ENCODE measurements at regions not wholly inside any gene's neighbourhood (a gene's known extent, or its start where the extent isn't known, plus 50 kb on each side); places are given as distances from the start of the nearest gene placed in this dataset.

- POLR2A ChIA-PET: no interaction called here
- Histone ChIP-seq H3K79me2 (ENCODE audit: control insufficient read depth, insufficient read depth, low read length) (no peaks in the 10 kb centered on the region), H3K9me3 (replicated peaks; ENCODE audit: control insufficient read depth, insufficient read depth, low read length) (no peaks in the 10 kb centered on the region), H3K27me3 (replicated peaks in 1 of 2; ENCODE audit: control insufficient read depth in 2 of 2, insufficient read depth in 2 of 2, low read length in 1 of 2) (no peaks in the 10 kb centered on the region), H4K20me1 (ENCODE audit: control insufficient read depth, insufficient read depth) (no peaks in the 10 kb centered on the region), H3K36me3 (ENCODE audit: control insufficient read depth in 2 of 2, insufficient read depth in 2 of 2, low read length in 1 of 2) (no peaks in the 10 kb centered on the region), H3K4me3 (no peak overlapping the region), H3K4me2 (ENCODE audit: control insufficient read depth, insufficient read depth) (no peak overlapping the region), H3K4me1 (ENCODE audit: control insufficient read depth, insufficient read depth, low read length) (no peaks in the 10 kb centered on the region), H2AFZ (ENCODE audit: control insufficient read depth, low read depth, low read length) (no peak overlapping the region), H3K27ac (ENCODE audit: control insufficient read depth, insufficient read depth) (no peak overlapping the region), H3K9ac (ENCODE audit: control insufficient read depth, insufficient read depth, low read length) (no peak overlapping the region)
- BruUV-seq (replicated peaks): no TSS peak
- SMC1A ChIA-PET (ENCODE audit: uncharacterized antibody, unreplicated experiment): no interaction called here
- CTCF ChIA-PET: no interaction called here
- no peak for TF ChIP-seq NFIC (IDR thresholded peaks at IDR 0.05; ENCODE audit: low read depth, low read length)
- TF ChIP-seq ZNF592 (IDR thresholded peaks at IDR 0.05): no peak
- TF ChIP-seq HDAC6 (IDR thresholded peaks at IDR 0.05; ENCODE audit: unreplicated experiment): no peak
- TF ChIP-seq TARDBP (IDR thresholded peaks at IDR 0.05; ENCODE audit: borderline replicate concordance): no peak
- no peak for TF ChIP-seq NBN (IDR thresholded peaks at IDR 0.05)
- TF ChIP-seq BACH1 (IDR thresholded peaks at IDR 0.05; ENCODE audit: borderline replicate concordance): no peak
- TF ChIP-seq SREBF2 (IDR thresholded peaks at IDR 0.05; ENCODE audit: low read length): no peak
- TF ChIP-seq USF2 (IDR thresholded peaks at IDR 0.05; ENCODE audit: borderline replicate concordance, low read depth, low read length): no peak
- TF ChIP-seq PKNOX1 (IDR thresholded peaks at IDR 0.05): no peak
- no peak for TF ChIP-seq NR2F1 (conservative IDR thresholded peaks at IDR 0.05)
- TF ChIP-seq MLLT1 (IDR thresholded peaks at IDR 0.05): no peak
- no peak for TF ChIP-seq IKZF1 (conservative IDR thresholded peaks at IDR 0.05)
- intact Hi-C loops (cut with micrococcal nuclease; ENCODE audit: unreplicated experiment): no loop called here
- ATAC-seq (no peak), FAIRE-seq (no peak), DNase-seq (ENCODE audit: low read depth, low spot score) (no peak)
- WGBS (ENCODE audit: insufficient coverage, insufficient replicate concordance, low lambda C conversion rate, missing lambda C conversion rate): 0% methylated on average over 1 of the region's 1 CpG
- in situ Hi-C loops (cut with MboI): no loop called here
- RAD21 ChIA-PET (ENCODE audit: unreplicated experiment): no interaction called here
Measured at GRCh38 chr2:40879305-40879704, 427.4 kb upstream of the SLC8A1 start.

Data from GM12878 (cell line).